GM18507 (cell line): ENCODE measurements at regions not wholly inside any gene's neighbourhood (a gene's known extent, or its start where the extent isn't known, plus 50 kb on each side); places are given as distances from the start of the nearest gene placed in this dataset.
"Not testable (repeated sequence)": the region's sequence is repeated elsewhere in the genome, so short reads cannot be mapped to it uniquely, and the experiment has no call there.

Experiments
- DNase-seq: peaks from one replicate; pipeline ENCODE4 v3.0.0; 2011; ENCODE audit warnings: low read depth; ENCODE audit not compliant: insufficient read length; ENCODE audit errors: extremely low spot score
- FAIRE-seq: peaks from 2 replicates; lab custom pipeline; 2011; peaks lifted over from hg19 to GRCh38; lab: Jason Lieb, UNC

- DNase-seq (no peak), FAIRE-seq (no peak)
These were observed 822.4 kb downstream of the FAT4 start for GRCh38 chr4:126136922-126137781.

GRCh38 chr4:126137782-126138170 lies 823.0 kb downstream of the FAT4 start:
- FAIRE-seq (no peak), DNase-seq (no peak)

DNA sequence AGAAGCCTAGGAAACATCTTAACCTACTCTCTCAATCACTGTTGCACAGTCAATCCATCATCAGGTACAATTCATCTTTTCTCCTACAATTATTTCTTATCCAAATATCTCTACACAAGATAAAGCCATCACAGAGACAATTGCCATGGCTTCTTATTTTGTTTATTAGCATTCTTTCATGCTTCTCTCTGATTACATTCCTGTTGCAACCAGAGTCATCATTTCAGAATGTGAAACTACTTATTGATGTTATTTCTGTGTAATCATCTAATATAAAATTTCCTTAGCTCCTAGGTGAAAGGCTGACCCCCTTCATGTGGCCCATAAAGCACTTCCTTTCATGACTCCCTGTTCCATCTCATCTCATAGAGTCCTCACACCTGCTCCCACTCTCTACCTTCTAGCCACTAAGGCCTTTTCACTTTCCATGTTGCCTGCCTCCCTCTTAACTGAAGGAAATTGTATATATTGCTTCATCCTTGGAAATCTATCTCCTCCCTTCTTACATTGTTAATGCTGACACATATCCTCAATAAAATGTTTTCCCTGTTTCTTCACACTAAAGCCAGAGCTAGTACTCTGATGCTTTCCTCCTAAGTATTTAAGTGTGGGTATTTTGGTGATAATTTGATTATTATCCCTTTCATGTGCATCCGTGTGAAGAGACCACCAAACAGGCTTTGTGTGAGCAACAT lies 829.9 kb downstream of the FAT4 start:
- FAIRE-seq: no peak
- DNase-seq: no peak

GRCh38 chr4:126168484-126168883 lies 853.7 kb downstream of the FAT4 start:
- no peak for FAIRE-seq

GRCh38 chr4:126172126-126172525 lies 857.4 kb downstream of the FAT4 start:
- no peak for DNase-seq
- FAIRE-seq: no peak

More at GRCh38 chr4:126168484-126168883, 853.7 kb downstream of the FAT4 start:
- no peak for DNase-seq

DNA sequence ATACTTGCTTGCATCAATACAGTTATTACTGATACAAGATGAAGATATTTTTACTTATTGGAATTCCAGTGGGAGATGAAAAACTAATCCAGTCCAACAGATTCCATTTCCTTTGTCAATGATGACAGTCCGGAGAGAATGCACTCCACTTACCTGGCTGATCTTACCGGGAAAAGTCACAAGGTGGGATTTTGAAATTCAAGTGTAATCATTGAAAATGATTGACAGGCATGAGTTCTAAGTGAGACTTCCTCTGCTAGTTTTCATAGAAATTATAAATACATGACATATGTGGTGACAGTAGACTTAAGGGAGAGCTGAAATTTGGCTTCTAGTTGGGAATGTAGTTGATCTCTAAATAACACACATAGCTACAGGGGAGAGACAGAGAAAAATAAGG lies 859.9 kb downstream of the FAT4 start:
- FAIRE-seq (no peak), DNase-seq (no peak)

GRCh38 chr4:126180642-126181041 lies 865.9 kb downstream of the FAT4 start:
- no peak for FAIRE-seq
- no peak for DNase-seq

DNA sequence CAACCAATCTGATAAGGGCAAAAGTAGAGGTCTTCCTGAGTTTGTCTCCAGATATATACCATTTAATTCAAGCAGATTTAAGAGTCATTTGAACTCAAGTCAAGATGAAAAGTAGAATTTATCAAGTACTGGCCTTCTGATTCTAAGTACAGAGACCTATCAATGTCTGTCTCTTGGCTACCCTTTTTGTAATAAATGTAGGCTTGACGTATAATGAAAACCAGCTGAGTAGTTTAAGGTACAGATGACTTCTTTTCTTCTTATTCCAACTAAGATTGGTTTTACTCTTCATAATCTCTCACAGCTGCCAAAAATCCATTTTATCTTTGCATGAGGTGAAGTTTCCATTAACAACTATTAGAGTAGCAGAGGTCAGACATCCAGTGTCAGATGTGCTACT lies 867.6 kb downstream of the FAT4 start:
- DNase-seq (no peak), FAIRE-seq (no peak)

DNA sequence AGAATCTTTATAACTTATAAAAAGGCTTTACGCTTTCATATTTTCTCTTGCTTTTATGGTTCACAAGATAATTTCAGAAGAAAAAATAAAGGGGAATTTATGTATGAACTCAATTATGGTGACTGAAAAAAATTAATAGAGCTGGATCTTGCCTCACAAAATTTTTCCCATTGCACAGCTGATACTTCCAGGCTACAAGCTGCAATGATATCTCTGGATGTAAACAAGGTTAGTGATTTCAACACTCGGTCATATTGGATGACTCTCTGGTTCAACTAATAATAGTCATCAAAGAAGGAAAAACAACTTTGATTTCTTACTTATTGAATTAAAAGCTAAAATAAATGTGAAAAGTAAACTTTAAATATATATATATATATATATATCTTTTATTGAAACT lies 868.0 kb downstream of the FAT4 start:
- DNase-seq (no peak), FAIRE-seq (no peak)

- FAIRE-seq (no peak), DNase-seq (no peak)
These were observed 868.5 kb downstream of the FAT4 start for GRCh38 chr4:126183206-126183605.

- no peak for FAIRE-seq
- DNase-seq: no peak
These were observed 876.8 kb downstream of the FAT4 start for GRCh38 chr4:126191536-126191935.

DNA sequence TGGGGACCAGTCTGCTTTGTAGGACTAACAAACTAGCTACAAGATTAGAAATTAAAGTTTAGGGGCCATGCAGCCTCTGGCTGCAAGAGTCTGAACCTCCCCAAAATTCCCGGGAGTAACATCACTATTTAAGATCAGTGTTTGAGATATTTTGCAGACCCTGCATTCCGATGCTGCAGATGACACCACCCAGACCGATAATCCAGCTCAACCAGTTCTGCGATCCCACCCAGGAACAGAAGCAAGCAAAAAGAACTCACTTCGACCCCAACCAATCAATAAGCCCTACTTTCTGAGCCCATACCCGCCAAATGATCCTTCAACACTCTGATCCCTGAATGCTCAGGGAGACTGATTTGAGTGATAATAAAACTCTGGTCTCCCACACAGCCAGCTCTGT lies 877.8 kb downstream of the FAT4 start:
- no peak for DNase-seq
- FAIRE-seq: no peak

DNA sequence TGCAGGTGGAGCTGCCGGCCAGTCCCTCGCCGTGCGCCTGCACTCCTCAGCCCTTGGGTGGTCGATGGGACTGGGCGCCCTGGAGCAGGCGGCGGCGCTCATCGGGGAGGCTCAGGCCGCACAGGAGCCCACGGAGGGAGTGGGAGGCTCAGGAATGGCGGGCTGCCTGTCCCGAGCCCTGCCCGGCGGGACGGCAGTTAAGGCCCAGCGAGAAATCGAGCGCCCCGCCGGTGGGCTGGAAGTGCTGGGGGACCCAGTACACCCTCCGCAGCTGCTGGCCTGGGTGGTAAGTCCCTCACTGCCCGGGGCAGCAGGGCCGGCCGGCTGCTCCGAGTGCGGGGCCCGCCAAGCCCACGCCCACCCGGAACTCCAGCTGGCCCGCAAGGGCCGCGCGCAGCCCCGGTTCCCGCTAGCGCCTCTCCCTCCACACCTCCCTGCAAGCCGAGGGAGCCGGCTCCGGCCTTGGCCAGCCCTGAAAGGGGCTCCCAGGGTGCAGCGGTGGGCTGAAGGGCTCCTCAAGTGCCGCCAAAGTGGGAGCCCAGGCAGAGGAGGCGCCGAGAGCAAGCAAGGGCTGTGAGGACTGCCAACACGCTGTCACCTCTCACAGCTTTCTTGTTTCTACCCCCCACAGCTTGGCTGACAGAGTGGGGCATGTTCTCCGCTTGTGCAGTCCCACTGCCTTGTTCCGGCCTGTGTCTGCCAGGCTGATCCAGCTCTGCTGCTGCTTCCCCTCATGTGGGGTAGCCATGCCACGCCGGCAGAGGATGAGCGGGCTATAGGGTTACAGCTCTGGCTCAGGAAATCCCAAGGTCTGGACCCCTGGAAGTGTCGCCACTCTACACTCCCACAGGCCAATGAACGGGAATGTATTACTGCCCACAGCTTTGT lies 886.7 kb downstream of the FAT4 start:
- not testable (repeated sequence) for DNase-seq, FAIRE-seq

- FAIRE-seq (no peak), DNase-seq (no peak)
These were observed 887.5 kb downstream of the FAT4 start for GRCh38 chr4:126202226-126202625.

- DNase-seq (no peak), FAIRE-seq (no peak)
These were observed 893.2 kb downstream of the FAT4 start for GRCh38 chr4:126207910-126208309.

DNA sequence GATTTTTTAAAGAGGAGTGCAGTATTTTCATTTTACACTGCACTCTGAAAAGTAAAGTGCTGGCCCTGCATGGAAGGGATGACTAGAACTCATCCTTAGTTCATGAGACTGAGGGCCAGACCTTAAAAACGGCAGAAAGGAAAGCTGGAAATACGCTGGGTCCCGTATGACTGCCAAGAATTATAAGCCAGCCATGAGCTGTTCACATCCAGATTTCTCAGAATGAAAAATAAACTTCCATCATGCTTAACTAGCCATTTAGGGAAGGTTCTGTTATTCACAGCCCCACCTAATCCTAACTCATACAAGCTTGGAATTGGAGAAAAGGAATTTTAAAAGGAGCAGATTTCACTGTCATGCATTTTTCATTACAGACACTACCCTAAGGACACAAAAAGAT lies 894.4 kb downstream of the FAT4 start:
- FAIRE-seq: no peak

GRCh38 chr4:126213996-126214395 lies 899.2 kb downstream of the FAT4 start:
- FAIRE-seq (no peak), DNase-seq (no peak)

More for the DNA sequence above, 894.4 kb downstream of the FAT4 start:
- DNase-seq: no peak

- FAIRE-seq: no peak
- DNase-seq: no peak
These were observed 901.0 kb downstream of the FAT4 start for GRCh38 chr4:126215759-126216158.

- no peak for DNase-seq
- no peak for FAIRE-seq
These were observed 901.9 kb downstream of the FAT4 start for GRCh38 chr4:126216611-126217010.

GRCh38 chr4:126221282-126221681 lies 906.5 kb downstream of the FAT4 start:
- FAIRE-seq (no peak), DNase-seq (no peak)
